ENCODE measurements at regions not wholly inside any gene's neighbourhood (a gene's known extent, or its start where the extent isn't known, plus 50 kb on each side); places are given as distances from the start of the nearest gene placed in this dataset.
"Not testable (repeated sequence)": the region's sequence is repeated elsewhere in the genome, so short reads cannot be mapped to it uniquely, and the experiment has no call there.

GRCh38 chr2:208726242-208726641 is 319.6 kb downstream of the PTH2R start:
- H3K4me1 ChIP-seq, result no peaks in the 10 kb centered on the region
- no peak overlapping the region for H2AFZ ChIP-seq
- no peak overlapping the region for H3K9ac ChIP-seq
- H3K4me2 ChIP-seq (ENCODE audit: low read length), result no peak overlapping the region
- no peak overlapping the region for H3K4me3 ChIP-seq (ENCODE audit: low read depth, low read length)
- no peaks in the 10 kb centered on the region for H3K36me3 ChIP-seq (ENCODE audit: control insufficient read depth, insufficient read depth, low read length)
- TF ChIP-seq CTCF (IDR thresholded peaks at IDR 0.05), result no peak
- no peaks in the 10 kb centered on the region for H3K9me3 ChIP-seq (ENCODE audit: control insufficient read depth, low read length)
- no peaks in the 10 kb centered on the region for H3K79me2 ChIP-seq
- H3K27ac ChIP-seq, result no peak overlapping the region
- H3K27me3 ChIP-seq (ENCODE audit: control insufficient read depth, insufficient read depth, low read length), result no peaks in the 10 kb centered on the region

GRCh38 chr2:208751663-208752415 is 345.2 kb downstream of the PTH2R start:
- H3K4me2 ChIP-seq (ENCODE audit: low read length); H3K4me3 ChIP-seq (ENCODE audit: low read depth, low read length); H3K9ac ChIP-seq: not testable (repeated sequence)

GRCh38 chr2:208757364-208757763 is 350.8 kb downstream of the PTH2R start:
- H3K27me3 ChIP-seq (ENCODE audit: control insufficient read depth, insufficient read depth, low read length), result no peaks in the 10 kb centered on the region
- peaks cover 2% of the 10 kb centered on the region for H3K9me3 ChIP-seq (ENCODE audit: control insufficient read depth, low read length)
- H3K27ac ChIP-seq, result no peak overlapping the region
- H3K4me3 ChIP-seq (ENCODE audit: low read depth, low read length), result no peak overlapping the region
- no peak overlapping the region for H2AFZ ChIP-seq
- TF ChIP-seq CTCF (IDR thresholded peaks at IDR 0.05), result no peak
- no peak overlapping the region for H3K4me2 ChIP-seq (ENCODE audit: low read length)
- no peaks in the 10 kb centered on the region for H3K79me2 ChIP-seq
- H3K4me1 ChIP-seq, result no peaks in the 10 kb centered on the region
- no peak overlapping the region for H3K9ac ChIP-seq
- no peaks in the 10 kb centered on the region for H3K36me3 ChIP-seq (ENCODE audit: control insufficient read depth, insufficient read depth, low read length)

More at GRCh38 chr2:208751663-208752415, 345.2 kb downstream of the PTH2R start:
- H3K79me2 ChIP-seq; H3K36me3 ChIP-seq (ENCODE audit: control insufficient read depth, insufficient read depth, low read length); H3K9me3 ChIP-seq (ENCODE audit: control insufficient read depth, low read length); H3K4me1 ChIP-seq; H3K27ac ChIP-seq; H2AFZ ChIP-seq; H3K27me3 ChIP-seq (ENCODE audit: control insufficient read depth, insufficient read depth, low read length): not testable (repeated sequence)

- H2AFZ ChIP-seq; H3K9me3 ChIP-seq (ENCODE audit: control insufficient read depth, low read length); H3K36me3 ChIP-seq (ENCODE audit: control insufficient read depth, insufficient read depth, low read length); H3K4me2 ChIP-seq (ENCODE audit: low read length); H3K27me3 ChIP-seq (ENCODE audit: control insufficient read depth, insufficient read depth, low read length); H3K9ac ChIP-seq; H3K4me1 ChIP-seq; H3K4me3 ChIP-seq (ENCODE audit: low read depth, low read length); H3K79me2 ChIP-seq; H3K27ac ChIP-seq: not testable (repeated sequence)
Measured at GRCh38 chr2:208773074-208773473, 366.5 kb downstream of the PTH2R start.

GRCh38 chr2:208781166-208781565 is 374.6 kb downstream of the PTH2R start:
- H3K36me3 ChIP-seq (ENCODE audit: control insufficient read depth, insufficient read depth, low read length), result no peaks in the 10 kb centered on the region
- H3K4me3 ChIP-seq (ENCODE audit: low read depth, low read length), result no peak overlapping the region
- H3K27ac ChIP-seq, result no peak overlapping the region
- no peaks in the 10 kb centered on the region for H3K4me1 ChIP-seq
- no peak overlapping the region for H2AFZ ChIP-seq
- no peaks in the 10 kb centered on the region for H3K27me3 ChIP-seq (ENCODE audit: control insufficient read depth, insufficient read depth, low read length)
- no peak overlapping the region for H3K4me2 ChIP-seq (ENCODE audit: low read length)
- no peaks in the 10 kb centered on the region for H3K79me2 ChIP-seq
- H3K9ac ChIP-seq, result no peak overlapping the region
- no peak for TF ChIP-seq CTCF (IDR thresholded peaks at IDR 0.05)
- no peaks in the 10 kb centered on the region for H3K9me3 ChIP-seq (ENCODE audit: control insufficient read depth, low read length)

GRCh38 chr2:208782097-208782496 is 375.5 kb downstream of the PTH2R start:
- Histone ChIP-seq H3K4me2 (ENCODE audit: low read length) (no peak overlapping the region), H3K27me3 (ENCODE audit: control insufficient read depth, insufficient read depth, low read length) (no peaks in the 10 kb centered on the region), H3K79me2 (no peaks in the 10 kb centered on the region), H2AFZ (no peak overlapping the region), H3K4me3 (ENCODE audit: low read depth, low read length) (no peak overlapping the region), H3K27ac (no peak overlapping the region), H3K4me1 (no peaks in the 10 kb centered on the region), H3K9ac (no peak overlapping the region), H3K9me3 (ENCODE audit: control insufficient read depth, low read length) (no peaks in the 10 kb centered on the region), H3K36me3 (ENCODE audit: control insufficient read depth, insufficient read depth, low read length) (no peaks in the 10 kb centered on the region)
- no peak for TF ChIP-seq CTCF (IDR thresholded peaks at IDR 0.05)
